GM19240 (cell line): ENCODE measurements at regions not wholly inside any gene's neighbourhood (a gene's known extent, or its start where the extent isn't known, plus 50 kb on each side); places are given as distances from the start of the nearest gene placed in this dataset.
"Not testable (repeated sequence)": the region's sequence is repeated elsewhere in the genome, so short reads cannot be mapped to it uniquely, and the experiment has no call there.

Source experiments
- DNase-seq: peaks from one replicate; pipeline ENCODE4 v3.0.0; 2011; ENCODE audit warnings: low spot score; ENCODE audit not compliant: insufficient read length

DNA sequence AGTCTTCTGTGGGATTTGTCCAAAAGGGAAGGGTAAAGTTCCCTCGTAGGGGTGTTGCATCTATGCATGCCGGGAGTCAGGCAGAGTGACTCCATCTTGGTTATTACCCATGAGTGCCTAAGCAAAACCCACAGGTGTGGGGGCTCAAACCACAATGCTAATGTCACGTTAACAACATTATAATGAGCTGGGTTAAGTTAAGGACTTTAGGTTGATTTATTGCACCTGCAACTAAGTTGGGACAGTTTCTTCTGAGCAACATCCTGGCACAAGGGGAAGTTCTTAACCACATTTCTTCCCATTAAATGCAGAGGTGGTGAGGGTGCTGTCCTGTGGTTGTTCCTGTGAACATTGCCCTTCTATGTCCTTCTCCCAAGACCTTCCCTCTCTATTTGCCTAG is 1596.8 kb upstream of the SLC39A10 start:
- DNase-seq, result no peak

DNA sequence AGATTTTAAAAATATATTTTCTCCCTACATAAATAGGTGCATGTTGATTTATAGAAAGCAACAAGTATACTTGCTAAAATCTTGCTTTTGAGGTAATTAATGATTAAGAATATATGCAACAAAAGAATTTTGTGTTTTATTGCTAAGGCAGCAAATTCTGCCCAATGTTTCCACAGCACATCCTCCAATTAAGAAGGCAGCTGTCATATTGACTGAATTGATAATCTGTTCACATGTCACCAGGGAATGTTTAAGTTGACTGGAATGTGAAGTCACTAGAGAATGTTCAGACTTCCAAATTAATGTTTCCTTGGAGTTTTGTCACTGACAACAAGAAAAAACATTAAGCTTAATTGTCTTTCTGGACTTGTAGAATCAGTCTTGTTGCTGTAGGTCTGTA is 1602.7 kb upstream of the SLC39A10 start:
- DNase-seq, result no peak

DNA sequence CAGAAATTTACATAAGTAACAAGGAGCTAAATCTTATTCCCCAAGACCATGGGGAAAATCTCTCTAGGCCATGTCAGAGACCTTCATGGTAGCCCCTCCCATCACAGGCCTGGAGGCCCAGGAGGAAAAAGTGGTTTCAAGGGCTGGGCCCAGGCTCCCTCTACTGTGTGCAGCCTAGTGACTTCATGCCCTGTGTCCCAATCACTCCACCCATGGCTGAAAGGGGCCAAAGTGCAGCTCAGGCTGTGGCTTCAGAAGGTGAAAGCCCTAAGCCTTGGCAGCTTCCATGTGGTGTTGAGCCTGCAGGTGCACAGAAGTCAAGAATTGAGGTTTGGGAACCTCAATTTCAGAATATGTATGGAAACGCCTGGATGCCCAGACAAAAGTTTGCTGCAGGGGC is 1612.7 kb upstream of the SLC39A10 start:
- DNase-seq, result no peak

DNA sequence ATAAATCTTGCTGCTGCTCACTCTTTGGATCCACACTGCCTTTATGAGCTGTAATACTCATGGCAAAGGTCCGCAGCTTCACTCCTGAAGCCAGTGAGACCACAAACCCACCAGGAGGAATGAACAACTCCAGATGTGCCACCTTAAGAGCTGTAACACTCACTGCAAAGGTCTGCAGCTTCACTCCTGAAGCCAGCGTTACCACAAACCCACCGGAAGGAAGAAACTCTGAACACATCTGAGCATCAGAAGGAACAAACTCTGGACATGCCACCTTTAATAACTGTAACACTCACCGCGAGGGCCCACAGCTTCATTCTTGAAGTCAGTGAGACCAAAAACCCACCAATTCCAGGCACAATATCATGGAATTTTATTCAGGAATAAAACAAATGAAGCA is 1635.9 kb upstream of the SLC39A10 start:
- not testable (repeated sequence) for DNase-seq

DNA sequence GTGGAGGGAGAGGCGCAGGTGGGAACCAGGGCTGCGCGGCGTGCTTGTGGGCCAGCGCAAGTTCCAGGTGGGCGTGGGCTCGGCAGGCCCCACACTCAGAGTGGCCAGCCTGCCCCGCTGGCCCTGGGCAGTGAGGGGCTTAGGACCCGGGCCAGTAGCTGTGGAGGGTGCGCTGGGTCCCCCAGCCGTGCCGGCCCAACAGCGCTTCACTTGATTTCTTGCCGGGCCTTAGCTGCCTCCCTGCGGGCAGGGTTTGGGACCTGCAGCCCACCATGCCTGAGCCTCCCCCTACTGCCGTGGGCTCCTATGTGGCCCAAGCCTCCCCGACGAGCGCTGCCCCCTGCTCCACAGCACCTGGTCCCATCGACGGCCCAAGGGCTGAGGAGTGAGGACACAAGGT is 1636.9 kb upstream of the SLC39A10 start:
- DNase-seq, result no peak

DNA sequence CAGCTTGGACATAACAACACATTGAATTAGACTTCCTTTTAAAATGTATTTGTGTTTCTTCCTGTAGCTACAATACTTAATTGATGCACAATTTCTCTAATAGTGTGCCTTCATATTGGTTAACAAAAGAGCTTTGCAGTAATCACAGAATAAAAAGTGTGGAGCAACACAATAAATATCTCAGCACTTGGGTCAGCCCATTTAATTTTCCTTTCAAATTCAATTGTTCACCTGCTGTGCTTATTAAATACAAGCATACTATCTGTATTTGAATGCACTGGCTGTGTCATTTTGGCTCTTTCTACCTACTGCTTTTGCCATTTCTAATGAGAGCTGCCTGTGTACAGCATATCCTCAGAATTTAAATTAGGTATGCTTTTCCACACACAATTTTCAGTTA is 1641.3 kb upstream of the SLC39A10 start:
- DNase-seq, result no peak

DNA sequence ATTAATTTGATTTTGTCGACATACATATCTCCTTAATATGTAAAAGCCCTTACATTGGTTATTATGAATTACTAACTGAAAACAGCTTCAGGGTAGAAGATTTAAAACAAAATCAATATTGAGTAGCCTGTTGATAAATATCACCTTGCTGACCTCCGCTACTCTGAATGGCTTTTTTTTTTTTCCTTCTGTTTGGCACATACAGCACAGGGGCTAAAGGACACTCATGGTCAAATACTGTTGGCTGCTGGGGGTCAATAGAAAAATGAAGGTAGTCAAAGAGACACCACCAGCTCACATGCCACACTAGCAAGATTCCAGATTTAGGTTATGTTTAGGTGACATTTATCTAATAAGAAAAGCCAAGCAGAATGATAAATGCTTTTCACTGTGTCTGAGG is 1642.4 kb upstream of the SLC39A10 start:
- no peak for DNase-seq

DNA sequence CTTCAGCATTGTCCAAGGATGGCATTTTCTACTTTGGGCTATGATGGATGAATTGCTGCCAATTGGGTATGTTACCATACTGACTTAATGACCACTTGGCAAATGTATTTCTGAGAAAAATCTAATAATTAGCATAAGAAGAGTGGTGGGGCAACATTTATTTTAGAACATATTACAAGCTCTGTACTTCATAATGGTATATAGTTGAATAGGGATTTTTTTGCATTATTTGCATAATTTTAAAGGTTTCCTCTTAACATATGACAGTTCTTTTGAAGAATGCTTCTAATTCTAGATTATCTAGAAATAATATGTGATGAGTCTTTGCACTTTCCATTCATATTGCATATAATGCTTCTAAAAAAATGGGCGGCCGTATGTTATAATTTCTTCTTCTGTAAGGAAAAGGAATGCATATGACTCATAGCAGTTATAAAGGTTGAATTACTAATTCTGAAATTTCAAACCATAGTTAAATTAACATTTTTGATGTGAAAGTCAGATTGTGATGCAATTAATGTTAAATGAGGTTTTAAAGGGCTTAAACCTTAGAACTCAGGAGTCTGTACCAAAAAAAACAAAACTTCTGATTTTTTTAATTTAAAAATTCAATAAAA is 1652.3 kb upstream of the SLC39A10 start:
- DNase-seq, result no peak

DNA sequence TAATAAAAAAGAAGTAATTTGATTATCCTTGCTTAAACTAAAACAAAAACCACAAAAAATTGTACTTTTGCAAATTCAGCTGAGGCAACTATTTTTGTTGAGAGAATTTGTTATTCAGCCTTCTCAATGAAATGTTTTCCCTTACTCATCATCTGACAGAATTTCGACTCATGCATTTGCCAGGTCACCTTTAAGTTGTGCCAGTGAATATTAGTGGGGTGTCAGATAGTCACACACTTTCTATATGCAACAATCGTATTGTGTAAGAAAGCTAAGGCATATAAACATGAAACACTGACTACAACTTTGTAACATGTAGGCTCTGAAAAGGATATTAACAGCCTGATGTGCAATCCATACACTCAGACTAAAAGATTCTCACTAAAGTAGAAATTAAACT is 1653.1 kb upstream of the SLC39A10 start:
- DNase-seq, result no peak

DNA sequence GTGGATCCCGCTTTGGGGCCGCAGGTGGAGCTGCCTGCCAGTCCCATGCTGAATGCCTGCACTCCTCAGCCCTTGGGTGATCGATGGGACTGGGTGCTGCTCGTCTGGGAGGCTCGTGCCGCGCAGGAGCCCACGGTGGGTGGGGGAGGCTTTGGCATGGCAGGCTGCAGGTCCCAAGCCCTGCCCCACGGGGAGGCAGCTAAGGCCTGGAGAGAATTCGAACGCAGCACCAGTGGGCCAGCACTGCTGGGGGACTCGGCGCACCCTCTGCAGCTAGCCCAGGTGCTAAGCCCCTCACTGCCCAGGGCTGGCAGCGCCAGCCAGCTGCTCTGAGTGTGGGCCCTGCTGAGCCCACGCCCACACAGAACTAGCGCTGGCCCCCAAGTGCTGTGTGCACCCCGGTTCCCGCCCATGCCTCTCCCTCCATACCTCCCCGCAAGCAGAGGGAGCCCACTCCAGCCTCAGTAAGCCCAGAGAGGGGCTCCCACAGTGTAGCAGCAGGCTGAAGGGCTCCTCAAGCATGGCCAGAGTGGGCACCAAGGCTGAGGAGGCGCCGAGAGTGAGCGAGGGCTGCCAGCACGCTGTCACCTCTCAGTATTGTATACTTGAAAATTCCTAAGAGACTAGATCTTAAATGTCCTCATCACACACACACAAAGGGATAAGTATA is 1654.2 kb upstream of the SLC39A10 start:
- DNase-seq, result no peak

DNA sequence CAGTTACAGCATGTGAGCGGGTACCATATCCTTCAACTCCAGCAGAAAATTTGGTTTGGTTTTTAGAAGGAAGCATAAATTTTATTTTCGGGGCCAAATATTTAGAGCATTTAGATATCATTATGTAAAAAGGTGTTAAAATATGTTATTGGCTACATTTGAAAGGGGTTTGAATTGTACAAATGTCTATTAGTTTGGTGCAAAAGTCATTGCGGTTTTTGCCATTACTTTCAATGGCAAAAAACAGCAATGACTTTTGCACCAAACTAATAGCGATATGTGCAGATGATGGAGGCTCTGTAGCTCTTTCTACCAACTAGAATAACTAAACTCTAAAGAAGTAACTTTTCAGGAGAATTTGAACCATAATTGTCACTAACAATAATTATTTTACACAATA is 1666.2 kb upstream of the SLC39A10 start:
- no peak for DNase-seq

DNA sequence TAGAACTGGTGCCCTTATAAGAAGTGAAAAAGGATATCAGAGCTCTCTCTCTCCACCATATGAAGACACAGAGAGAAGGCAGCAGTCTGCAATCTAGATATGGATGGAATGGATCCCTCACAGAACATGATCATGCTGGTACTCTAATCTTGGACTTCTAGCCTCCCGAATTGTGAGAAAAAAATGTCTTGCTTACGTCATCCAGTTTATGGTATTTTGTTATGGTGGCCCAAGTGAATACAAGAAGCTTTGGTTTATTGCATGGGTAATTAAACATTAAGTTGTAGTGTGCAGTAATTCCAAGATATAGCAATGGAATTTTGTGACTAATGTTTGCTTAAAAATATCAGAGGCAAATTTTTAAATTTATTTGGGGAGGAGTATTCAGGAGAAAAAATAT is 1667.4 kb upstream of the SLC39A10 start:
- DNase-seq, result no peak

DNA sequence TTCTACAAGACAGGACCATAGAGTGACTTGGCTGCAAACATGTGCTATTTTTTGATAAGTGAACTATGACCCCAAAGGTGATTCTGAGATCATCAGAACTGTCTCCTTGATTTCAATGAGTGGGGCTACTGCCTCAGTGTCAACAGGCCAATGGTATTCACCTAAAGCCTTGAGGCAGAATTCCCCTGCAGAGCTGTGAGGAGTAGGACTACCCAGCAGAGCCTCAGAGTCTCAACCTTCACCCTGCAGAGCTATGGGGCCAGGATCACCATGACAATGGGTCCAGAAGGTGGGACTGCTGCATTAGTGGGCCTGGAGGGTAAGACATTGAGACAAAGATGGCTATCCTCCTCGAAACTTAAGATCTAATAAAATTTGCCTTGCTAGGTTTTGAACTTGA is 1668.2 kb upstream of the SLC39A10 start:
- DNase-seq, result no peak

DNA sequence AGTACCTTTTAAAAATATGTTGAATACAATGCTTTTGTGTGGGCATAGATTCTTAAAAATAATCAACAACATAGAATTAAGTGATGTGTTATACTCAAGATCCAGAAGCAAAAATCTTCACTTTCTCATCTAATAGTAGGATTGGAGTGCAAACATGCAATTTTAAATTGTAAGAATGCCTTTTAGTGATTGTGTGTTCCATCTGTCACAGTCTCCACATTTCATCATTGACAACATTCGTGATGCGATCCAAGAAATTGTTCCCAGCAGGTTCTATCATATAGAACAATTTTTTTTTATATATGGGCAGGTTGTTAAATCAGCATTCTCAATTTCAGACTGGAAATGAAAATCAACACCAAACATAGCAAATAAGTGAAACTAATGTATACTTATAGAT is 1671.8 kb upstream of the SLC39A10 start:
- no peak for DNase-seq

DNA sequence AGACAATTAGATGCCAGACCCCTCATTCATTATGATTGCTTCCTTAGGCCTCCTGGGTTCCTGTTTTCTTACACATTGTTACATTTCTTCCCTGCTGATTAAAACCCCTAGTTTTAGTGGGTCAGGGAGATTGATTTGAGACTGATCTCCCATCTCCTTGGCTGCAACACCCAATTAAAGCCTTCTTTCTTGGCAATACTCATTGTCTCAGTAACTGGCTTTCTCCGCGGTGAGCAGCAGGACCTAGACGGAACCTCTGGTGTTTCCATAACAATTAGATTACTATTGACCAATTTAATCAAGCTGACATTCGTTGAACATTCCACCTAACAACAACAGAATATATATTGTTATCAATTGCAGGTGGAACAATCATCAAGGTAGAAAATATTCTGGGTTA is 1676.4 kb upstream of the SLC39A10 start:
- no peak for DNase-seq

DNA sequence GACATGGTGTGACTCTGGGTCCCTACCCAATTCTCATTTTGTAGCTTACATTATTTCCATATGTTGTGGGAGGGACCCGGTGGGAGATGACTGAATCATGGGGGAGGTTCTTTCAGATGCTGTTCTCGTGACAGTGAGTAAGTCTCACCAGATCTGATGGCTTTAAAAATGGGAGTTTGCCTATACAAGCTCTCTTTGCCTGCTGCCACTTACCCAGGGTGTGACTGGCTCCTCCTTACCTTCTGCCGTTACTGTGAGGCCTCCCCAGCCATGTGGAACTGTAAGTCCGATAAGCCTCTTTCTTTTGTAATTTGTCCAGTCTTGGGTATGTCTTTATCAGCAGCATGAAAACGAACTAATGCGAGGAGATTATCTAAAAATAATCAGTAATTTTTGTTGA is 1683.2 kb upstream of the SLC39A10 start:
- no peak for DNase-seq

DNA sequence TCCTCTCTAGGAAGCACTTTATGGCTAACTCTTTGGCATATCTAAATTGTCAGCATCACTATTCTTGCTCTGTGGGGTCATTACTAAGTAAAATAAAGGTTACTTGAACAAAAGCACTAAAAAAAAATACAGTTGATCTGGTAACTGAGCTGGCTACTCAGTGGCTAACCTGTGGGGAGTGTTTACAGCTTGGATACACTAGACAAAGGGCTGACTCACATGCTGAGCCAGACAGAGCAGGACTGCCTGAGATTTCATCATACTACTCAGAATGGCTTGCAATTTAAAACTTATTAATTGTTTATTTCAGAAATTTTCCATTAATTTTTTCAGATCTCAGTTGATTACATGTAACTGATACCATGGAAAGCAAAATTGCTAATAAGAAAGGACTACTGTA is 1690.4 kb upstream of the SLC39A10 start:
- no peak for DNase-seq

DNA sequence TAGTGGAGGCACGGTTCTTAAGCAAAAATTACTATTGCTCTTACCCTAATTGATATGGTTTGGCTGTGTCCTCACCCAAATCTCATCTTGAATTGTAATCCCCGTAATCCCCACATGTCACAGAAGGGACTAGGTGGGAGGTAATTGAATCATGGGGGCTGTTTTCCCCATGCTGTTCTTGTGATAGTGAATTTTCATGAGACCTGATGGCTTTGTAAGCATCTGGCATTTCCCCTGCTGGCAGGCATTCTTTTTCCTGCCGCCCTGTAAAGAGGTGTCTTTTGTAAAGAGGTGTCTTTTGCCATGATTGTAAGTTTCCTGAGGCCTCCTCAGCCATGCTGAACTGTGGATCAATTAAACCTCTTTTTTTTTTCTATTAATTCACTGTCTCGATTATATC is 1691.8 kb upstream of the SLC39A10 start:
- DNase-seq, result no peak

DNA sequence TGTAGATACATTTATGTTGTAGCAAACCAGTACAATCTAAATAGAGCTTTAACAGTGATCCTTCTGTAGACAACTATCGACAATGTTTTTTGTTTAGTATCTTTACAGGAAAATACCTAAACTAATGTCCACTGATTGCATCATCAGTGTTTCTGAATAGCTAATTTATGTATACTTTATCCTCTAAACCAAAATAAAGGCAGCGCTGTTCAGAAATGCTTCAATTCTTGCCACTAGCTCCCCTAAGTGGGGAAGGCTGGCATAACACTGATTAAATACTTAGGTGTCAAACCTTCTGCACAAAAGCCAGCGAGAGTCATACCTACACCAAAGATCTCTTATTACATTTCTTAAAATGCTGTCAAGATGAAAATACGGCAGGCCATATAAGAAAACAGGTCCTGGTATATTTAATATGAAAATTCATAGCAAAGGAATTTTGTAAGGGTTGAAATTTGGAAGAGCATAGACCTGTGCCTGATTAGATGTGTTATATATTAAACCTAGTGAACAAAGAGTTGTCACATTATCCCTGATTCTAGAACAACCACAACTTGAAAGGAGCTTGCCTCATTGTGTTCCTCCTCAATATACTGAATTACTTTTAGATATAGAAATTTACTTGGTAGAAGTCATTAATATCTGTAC is 1693.4 kb upstream of the SLC39A10 start:
- DNase-seq, result no peak

DNA sequence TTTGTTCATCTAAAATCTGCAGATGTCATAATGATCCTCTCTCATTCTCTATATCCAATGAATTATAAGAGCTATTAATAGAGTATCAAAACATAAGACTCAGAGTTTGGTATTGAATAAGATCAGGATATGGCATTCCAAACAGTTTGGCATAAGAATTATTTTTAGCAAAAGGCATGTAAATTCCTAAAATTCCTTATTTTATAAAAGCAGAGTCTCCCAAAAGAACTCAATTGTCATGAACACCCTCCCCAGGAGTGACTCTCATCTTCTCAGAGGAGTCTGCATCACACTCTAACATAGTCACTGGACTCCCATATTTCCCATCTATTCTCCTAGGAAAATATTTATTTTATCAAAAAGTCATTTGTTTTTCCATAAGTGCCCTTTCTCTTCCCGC is 1710.2 kb upstream of the SLC39A10 start:
- no peak for DNase-seq

DNA sequence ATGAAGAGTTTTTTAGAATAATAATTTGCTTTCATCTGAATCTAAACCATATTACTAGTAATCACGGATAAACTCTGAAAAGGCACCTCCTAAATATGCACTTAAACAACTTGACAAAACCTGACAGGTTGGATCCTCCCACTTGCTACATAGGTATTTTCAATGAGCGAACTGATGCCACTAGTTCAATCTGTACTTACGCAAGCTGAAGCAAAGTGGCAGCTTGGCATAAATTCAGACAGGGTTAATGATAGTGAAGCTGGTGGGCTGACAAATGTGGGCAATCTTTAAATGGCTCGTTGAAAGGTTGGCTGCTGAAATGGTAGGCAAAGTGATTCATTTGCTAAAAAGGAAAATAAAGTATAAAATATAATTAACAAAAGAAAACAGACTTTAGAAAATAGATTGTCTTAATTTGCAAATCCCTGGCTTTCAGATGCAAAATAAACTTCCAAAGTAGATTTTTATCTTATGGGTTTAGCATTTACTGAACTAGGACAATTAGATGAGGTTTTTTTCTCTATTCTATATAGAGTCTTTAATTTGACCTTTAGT is 1713.5 kb upstream of the SLC39A10 start:
- DNase-seq, result no peak

DNA sequence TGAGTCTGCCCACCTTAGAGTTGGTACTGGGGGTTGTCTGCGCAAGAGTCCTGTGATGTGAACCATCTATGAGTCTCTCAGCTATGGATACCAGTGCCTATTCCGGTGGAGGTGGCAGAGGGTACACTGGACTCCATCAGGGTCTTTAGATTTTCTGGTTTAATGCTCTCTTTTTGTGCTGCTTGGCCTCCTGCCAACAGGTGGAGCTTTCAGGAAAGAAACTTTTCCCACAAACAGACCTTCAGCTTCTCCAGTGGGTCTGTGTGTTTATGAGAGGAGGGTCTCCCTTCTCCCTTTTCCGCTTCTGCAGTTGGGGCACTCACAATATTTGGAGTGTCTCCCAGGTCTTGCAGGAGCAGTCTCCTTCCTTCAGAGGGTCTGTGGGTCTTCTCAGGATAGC is 1721.9 kb upstream of the SLC39A10 start:
- DNase-seq, result no peak

DNA sequence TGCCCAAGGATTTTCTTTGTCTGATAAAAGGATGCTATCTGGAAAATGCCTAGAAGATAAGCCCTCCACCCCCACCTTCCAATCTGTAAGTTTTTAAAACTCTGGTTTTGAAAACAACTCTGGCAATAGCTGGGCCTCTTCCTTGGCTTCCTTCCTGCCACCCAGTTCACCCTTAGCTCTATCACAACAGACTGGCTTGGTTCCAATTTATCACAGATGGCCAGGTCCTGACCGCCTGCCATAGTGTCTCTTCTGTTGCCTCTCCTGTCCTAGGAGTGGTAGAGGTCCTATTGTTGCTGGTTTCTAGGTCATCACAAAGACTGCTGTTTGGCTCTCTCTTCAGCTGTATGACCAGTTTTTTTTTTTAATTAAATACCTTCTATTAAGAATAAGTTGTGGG is 1727.9 kb upstream of the SLC39A10 start:
- no peak for DNase-seq
